Activated CD8-positive, alpha-beta memory T cell treated with anti-CD3 and anti-CD28 coated beads for 24 hours (primary cell): ENCODE measurements at regions not wholly inside any gene's neighbourhood (a gene's known extent, or its start where the extent isn't known, plus 50 kb on each side); places are given as distances from the start of the nearest gene placed in this dataset.
"Not testable (repeated sequence)": the region's sequence is repeated elsewhere in the genome, so short reads cannot be mapped to it uniquely, and the experiment has no call there.

Experiments
- DNase-seq: peaks from one replicate; pipeline ENCODE4 v3.0.0-alpha.2; 2020

- no peak for DNase-seq
Measured at GRCh38 chrX:131595120-131595519, 51.2 kb downstream of the OR13H1 start.

- DNase-seq: no peak
Measured at GRCh38 chrX:131607792-131608369, 64.0 kb downstream of the OR13H1 start.

- DNase-seq: no peak
Measured at GRCh38 chrX:131609480-131609879, 65.6 kb downstream of the OR13H1 start.

GRCh38 chrX:131613260-131613659, 69.4 kb downstream of the OR13H1 start:
- no peak for DNase-seq

GRCh38 chrX:131614241-131614640, 70.4 kb downstream of the OR13H1 start:
- DNase-seq: no peak

GRCh38 chrX:131617182-131617581, 73.3 kb downstream of the OR13H1 start:
- no peak for DNase-seq

GRCh38 chrX:131621650-131622049, 77.8 kb downstream of the OR13H1 start:
- no peak for DNase-seq

GRCh38 chrX:131626681-131627296, 82.9 kb downstream of the OR13H1 start:
- no peak for DNase-seq

GRCh38 chrX:131630534-131630933, 86.7 kb downstream of the OR13H1 start:
- no peak for DNase-seq

- DNase-seq: peak; percentile 68
Measured at GRCh38 chrX:131633285-131633917, 89.5 kb downstream of the OR13H1 start.

- no peak for DNase-seq
Measured at GRCh38 chrX:131634900-131635299, 91.0 kb downstream of the OR13H1 start.

- DNase-seq: no peak
Measured at GRCh38 chrX:131646106-131646505, 102.2 kb downstream of the OR13H1 start.

GRCh38 chrX:131649741-131650140, 105.9 kb downstream of the OR13H1 start:
- no peak for DNase-seq

- DNase-seq: no peak
Measured at GRCh38 chrX:131650637-131651410, 107.0 kb downstream of the OR13H1 start.

GRCh38 chrX:131663726-131664125, 119.9 kb downstream of the OR13H1 start:
- DNase-seq: not testable (repeated sequence)

- DNase-seq: no peak
Measured at GRCh38 chrX:131671735-131672134, 127.9 kb downstream of the OR13H1 start.

- DNase-seq: no peak
Measured at GRCh38 chrX:131675596-131676194, 131.8 kb downstream of the OR13H1 start.

GRCh38 chrX:131677655-131678628, 134.1 kb downstream of the OR13H1 start:
- DNase-seq: peak; percentile 80

GRCh38 chrX:131682735-131683134, 138.9 kb downstream of the OR13H1 start:
- not testable (repeated sequence) for DNase-seq

- no peak for DNase-seq
Measured at GRCh38 chrX:131693359-131693758, 149.5 kb downstream of the OR13H1 start.

- DNase-seq: not testable (repeated sequence)
Measured at GRCh38 chrX:131696989-131697388, 153.1 kb downstream of the OR13H1 start.

GRCh38 chrX:131703646-131704045, 159.8 kb downstream of the OR13H1 start:
- no peak for DNase-seq
